ENCODE measurements at regions not wholly inside any gene's neighbourhood (a gene's known extent, or its start where the extent isn't known, plus 50 kb on each side); places are given as distances from the start of the nearest gene placed in this dataset.

GRCh38 chr12:65653321-65653720 is 171.0 kb upstream of the HMGA2 start:
- no peak for DNase-seq (ENCODE audit: low read depth, low spot score)

DNA sequence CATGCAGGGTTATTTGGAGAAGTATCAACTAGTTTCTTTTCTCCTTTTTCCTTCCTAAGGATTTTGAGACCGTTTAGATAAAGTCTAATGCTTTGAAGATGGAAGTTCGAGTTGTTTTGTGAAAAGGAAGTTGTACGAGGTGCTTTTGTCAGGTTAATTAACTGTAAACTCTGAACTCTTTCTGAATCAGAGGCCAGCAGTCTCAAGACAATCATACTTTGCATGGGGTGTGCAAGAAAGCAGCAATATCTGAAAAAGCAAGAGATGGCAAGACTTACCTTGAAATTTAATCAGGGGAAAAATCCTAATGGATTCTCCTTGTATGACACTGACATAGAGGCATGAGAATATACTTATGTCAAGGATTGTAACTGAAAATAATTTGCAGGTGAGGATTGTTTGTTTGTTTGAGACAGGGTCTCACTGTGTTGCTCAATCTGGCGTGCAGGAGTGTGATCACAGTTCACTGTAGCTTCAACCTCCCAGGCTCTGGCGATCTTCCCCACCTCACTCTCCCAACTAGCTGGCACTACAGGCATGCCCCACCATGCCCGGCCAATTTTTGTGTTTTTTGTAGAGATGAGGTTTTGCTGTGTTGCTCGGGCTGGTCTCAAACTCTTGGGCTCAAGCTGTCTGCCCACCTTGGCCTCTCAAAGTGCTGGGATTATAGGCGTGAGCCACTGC is 170.2 kb upstream of the HMGA2 start:
- no peak for DNase-seq (ENCODE audit: low read depth, low spot score)

GRCh38 chr12:65655074-65655493 is 169.2 kb upstream of the HMGA2 start:
- DNase-seq (ENCODE audit: low read depth, low spot score) = no peak

DNA sequence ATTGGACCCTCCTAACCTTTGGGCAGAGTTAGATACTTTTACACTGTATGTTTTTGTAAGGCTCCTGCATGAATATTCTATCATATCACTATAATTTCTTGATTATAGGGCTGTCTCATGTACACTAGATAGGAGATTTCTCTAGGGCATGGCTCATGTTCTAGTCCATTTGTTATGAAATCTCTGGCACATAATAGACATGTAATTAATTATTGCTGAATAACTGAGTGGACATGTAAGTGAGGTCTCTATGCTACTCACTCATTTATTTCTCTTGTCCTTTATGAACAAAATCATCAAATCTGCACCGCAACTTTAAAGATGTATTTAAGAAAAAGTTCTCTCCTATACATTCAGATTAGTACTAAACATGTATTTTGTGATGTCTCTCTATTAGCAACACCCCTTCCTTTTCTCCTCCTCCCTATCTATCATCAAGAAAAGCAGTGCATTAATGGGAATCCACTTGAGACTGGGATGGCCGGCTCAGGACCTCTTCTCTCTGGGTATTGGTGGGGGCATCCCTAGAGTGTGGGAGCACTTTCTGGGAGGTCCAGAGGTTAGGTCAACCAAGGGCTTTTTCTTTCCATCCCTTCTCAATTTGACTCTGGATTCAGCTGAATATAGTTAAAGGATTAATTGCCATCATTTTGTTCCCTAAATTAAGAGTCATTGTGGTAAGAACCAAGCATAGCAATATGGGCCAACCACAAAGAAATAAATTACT is 168.0 kb upstream of the HMGA2 start:
- no peak for DNase-seq (ENCODE audit: low read depth, low spot score)

- peak; percentile 95 for DNase-seq (ENCODE audit: low read depth, low spot score)
Observed at GRCh38 chr12:65656891-65657351, 167.4 kb upstream of the HMGA2 start.

DNA sequence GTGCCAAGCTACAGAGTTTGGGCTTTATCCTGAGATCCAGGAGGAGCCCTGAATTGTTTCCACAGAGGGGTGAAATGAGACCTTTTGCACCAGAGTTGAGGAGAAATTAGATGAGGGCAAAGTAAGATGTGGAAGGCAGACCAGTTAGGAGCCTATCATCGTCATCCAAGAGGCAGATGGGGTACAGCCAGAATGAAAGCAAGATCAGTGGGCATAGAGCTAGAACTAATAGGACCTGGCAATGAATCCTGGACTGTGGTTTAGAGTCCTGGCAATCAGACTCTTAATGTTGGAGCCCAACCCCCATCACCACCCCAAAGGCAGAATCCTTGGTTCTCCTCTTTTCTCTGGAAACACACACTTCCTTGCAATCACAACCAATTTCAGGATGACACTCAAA is 166.6 kb upstream of the HMGA2 start:
- peak; percentile 81 for DNase-seq (ENCODE audit: low read depth, low spot score)

- no peak for DNase-seq (ENCODE audit: low read depth, low spot score)
Observed at GRCh38 chr12:65658360-65658759, 165.9 kb upstream of the HMGA2 start.

DNA sequence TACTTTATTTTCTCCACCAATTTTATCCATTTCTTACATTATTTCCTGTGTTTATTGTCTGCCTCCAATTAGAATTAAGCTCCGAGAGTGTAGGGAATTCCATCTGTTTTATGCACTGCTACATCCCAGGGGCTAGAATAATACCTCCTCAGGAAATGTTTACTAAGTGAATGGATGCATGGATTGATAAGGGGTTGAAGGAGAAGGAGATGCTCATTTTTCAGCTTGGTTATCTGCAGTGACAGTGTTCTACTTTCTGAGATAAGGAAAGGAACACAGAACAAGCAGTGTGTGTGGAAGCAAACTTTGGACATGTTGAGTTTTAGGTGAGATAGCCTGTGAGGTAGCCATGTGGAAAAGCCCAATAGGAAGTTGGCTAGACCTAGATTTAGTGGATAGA is 164.6 kb upstream of the HMGA2 start:
- DNase-seq (ENCODE audit: low read depth, low spot score) = no peak

GRCh38 chr12:65660096-65660495 is 164.2 kb upstream of the HMGA2 start:
- no peak for DNase-seq (ENCODE audit: low read depth, low spot score)

DNA sequence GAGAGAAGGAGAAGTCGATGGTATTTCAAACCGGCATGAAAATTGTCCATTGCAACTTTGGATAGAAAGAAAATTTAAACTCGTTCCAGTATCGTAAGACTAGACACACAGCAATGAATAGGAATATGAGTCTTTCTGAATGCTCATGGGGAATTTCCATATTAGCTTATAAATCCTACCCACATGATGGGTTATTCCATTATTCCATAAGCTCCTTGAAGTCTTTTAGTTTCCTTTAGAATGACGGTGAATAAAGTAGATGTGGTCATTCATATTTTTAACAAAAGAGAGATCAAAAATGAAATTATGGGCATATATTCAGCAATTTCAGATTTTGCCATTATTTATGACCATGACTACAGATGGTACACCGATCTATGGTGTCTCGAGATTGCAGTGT is 163.4 kb upstream of the HMGA2 start:
- DNase-seq (ENCODE audit: low read depth, low spot score) = no peak

DNA sequence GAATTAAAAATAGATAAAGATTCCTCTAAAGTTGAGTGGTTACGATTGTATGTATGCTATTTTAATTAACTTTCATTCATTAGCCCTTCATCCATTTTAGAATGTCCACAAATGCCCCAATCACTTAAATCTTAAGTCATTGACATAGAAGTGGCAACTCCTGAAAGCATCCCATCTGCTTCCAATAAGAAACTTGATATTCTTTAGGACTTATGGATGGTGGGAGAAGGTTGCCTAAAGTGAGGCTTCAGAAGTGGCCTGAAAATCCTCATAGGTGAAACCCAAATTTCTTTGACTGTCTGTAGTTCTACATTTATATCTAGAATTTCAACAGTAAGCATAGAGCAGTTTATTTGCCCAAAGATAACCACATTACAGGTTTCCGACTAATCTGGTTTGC is 161.7 kb upstream of the HMGA2 start:
- DNase-seq (ENCODE audit: low read depth, low spot score) = no peak

GRCh38 chr12:65663097-65663496 is 161.2 kb upstream of the HMGA2 start:
- no peak for DNase-seq (ENCODE audit: low read depth, low spot score)

GRCh38 chr12:65663648-65664047 is 160.6 kb upstream of the HMGA2 start:
- peak; percentile 51 for DNase-seq (ENCODE audit: low read depth, low spot score)

DNA sequence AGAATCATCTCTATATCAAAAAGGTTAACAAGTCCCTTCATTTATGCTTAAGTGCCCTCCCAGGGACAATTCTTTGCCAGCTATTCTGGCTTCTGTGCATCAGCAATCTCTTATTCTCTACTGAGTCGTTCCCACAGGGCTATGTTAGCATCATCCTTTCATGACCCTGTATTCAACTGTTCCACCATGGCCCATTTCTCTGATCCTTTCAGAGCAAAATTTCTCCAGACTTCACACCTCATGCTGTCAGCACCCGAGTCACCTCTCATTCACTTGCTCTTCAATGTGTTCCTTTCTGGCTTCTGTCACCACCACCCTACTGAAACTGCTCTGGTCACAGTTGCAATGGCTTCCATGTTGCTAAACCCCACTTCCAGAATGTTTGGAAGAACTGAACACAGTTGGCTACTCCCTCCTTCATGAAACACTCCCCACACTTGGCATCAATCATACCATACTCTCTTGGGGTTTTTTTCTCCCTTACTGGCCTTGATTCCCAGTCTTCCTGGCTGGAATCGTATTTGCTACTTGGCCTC is 159.5 kb upstream of the HMGA2 start:
- DNase-seq (ENCODE audit: low read depth, low spot score) = no peak

- DNase-seq (ENCODE audit: low read depth, low spot score) = no peak
Observed at GRCh38 chr12:65665817-65666216, 158.5 kb upstream of the HMGA2 start.

DNA sequence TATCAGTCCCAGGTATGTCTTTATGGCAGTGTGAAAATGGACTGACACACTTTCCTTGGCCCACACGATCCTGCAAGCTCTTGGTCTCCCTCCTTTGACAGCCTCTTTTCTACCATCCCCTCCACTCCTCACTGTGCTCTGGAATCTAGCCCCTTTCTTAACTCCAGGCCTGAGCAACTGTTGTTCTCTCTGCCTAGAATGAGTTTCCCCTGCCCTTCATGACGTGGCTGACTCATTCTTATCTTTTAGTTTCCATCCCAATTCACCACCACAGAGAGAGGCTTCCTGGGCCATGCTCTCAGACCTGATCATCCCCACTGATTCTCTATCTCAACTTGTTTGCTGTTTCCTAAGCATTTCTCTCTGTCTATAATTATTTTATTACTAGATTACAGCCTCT is 157.4 kb upstream of the HMGA2 start:
- DNase-seq (ENCODE audit: low read depth, low spot score) = no peak

- DNase-seq (ENCODE audit: low read depth, low spot score) = no peak
Observed at GRCh38 chr12:65667932-65668331, 156.4 kb upstream of the HMGA2 start.

DNA sequence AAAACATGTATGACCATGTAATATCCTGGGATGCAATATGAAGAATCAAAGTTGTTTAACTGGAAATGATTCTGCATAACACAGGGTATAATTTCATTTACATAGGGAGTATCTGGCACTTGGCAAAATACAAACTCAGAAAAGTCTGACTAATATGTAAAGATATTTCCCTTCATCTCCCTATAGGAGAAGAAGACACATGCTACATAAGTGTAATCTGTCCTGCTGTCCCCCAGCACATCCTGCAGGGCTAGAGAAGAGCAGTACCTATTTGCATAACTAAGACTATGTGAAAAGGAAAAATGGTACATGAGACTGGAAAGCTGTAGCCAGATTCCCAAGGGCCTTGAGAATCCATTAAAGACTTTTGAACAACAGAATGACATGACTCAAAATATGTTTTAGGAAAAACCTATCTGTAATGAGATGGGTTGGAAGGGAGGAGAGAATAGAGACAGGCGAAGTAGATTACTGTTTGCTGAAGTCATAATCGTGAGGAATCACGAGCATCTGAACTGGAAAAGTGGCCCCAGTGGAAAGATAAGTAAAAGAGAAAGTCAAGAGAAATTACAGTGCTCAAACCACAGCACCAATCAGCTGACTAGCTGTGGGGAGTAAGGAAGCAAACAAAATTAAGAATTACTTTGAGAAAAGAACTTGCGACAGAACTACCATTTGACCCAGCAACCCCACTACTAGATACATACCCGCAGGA is 155.1 kb upstream of the HMGA2 start:
- DNase-seq (ENCODE audit: low read depth, low spot score) = no peak

- DNase-seq (ENCODE audit: low read depth, low spot score) = peak; percentile 50
Observed at GRCh38 chr12:65670775-65671174, 153.5 kb upstream of the HMGA2 start.

DNA sequence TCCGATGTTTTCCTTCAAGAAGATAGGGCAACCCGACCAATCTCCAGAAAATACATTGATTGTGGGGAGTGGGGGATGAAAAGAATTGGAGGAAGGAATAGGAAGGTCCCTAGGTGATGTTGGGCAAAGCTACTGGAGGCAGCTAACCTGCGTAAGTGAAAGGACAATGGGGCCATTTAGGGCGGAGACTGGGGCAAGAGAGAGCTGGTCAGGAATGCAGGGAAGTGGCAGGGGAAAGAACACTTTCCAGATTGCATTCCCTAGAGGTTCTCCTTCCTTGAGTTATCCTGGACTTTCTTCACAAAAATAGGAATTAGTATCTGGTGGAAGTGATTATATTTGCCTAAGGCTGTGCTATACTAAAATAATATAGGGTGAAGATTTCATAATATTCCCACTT is 151.8 kb upstream of the HMGA2 start:
- no peak for DNase-seq (ENCODE audit: low read depth, low spot score)

DNA sequence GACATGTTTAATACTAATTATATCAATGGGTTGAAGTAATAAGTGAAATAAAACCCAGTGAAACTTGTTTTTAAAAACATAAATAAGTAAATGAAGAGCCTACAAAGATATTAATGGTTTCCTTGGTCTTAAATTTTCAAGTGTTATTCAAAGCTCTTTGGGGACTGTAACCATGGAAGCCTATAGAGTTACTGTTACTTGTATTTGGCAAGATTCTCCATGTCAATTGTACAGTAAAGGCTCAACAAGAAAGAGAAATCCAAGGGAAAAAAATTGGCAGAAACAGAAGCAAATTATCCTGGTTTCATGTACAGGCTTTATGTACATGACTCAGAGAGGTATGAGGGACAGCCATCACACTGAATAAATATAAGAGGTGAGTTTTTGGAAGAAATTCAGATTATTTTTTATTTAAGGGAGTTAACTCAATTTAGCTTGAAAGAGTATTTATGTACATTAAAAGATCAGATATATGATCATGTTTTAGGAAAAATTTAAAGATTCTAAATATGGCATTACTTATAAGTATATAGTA is 151.1 kb upstream of the HMGA2 start:
- no peak for DNase-seq (ENCODE audit: low read depth, low spot score)

DNA sequence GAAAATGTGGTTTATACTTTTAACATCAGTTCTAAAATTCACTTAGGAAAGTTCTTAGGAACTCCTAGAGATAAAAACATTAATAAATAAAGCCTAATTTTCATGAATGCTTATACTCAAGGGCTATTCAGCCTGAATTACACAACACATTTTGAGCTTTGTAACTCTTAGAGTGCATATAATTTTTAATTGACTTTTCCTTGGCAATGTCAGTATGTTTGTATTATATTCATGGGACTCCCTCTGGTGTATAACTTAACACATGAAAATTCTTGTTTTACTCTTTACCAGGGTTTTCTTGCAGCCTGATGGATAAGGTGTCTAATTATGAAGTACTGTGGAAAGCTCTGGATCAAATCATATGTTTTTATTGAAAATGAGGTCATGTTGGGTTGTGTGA is 150.6 kb upstream of the HMGA2 start:
- DNase-seq (ENCODE audit: low read depth, low spot score) = no peak
